GM19463 (cell line): ENCODE measurements at regions not wholly inside any gene's neighbourhood (a gene's known extent, or its start where the extent isn't known, plus 50 kb on each side); places are given as distances from the start of the nearest gene placed in this dataset.
"Not testable (repeated sequence)": the region's sequence is repeated elsewhere in the genome, so short reads cannot be mapped to it uniquely, and the experiment has no call there.

Experiments used
- ATAC-seq: cut with Tn5 transposase; IDR thresholded peaks from one replicate; pipeline ENCODE4 v1.9.1; 2021; ENCODE audit warnings: mild to moderate bottlenecking, moderate library complexity; ENCODE audit not compliant: unreplicated experiment

- no peak for ATAC-seq
Measured at GRCh38 chr3:61442696-61443095, 118.7 kb upstream of the PTPRG start.

- ATAC-seq = no peak
Measured at GRCh38 chr3:61443886-61444285, 117.5 kb upstream of the PTPRG start.

GRCh38 chr3:61444782-61445181 is 116.6 kb upstream of the PTPRG start:
- ATAC-seq = no peak

- no peak for ATAC-seq
Measured at GRCh38 chr3:61445924-61446323, 115.4 kb upstream of the PTPRG start.

GRCh38 chr3:61446341-61446740 is 115.0 kb upstream of the PTPRG start:
- ATAC-seq = no peak

- ATAC-seq = no peak
Measured at GRCh38 chr3:61448378-61448777, 113.0 kb upstream of the PTPRG start.

- ATAC-seq = no peak
Measured at GRCh38 chr3:61449327-61450040, 111.9 kb upstream of the PTPRG start.

- ATAC-seq = no peak
Measured at GRCh38 chr3:61450866-61451265, 110.5 kb upstream of the PTPRG start.

- ATAC-seq = no peak
Measured at GRCh38 chr3:61451841-61452240, 109.5 kb upstream of the PTPRG start.

- ATAC-seq = no peak
Measured at GRCh38 chr3:61452535-61453090, 108.8 kb upstream of the PTPRG start.

- no peak for ATAC-seq
Measured at GRCh38 chr3:61454006-61454585, 107.3 kb upstream of the PTPRG start.

GRCh38 chr3:61454801-61455200 is 106.6 kb upstream of the PTPRG start:
- no peak for ATAC-seq

- ATAC-seq = no peak
Measured at GRCh38 chr3:61460636-61461035, 100.7 kb upstream of the PTPRG start.

- no peak for ATAC-seq
Measured at GRCh38 chr3:61463191-61463590, 98.2 kb upstream of the PTPRG start.

GRCh38 chr3:61464518-61465140 is 96.7 kb upstream of the PTPRG start:
- ATAC-seq = no peak

GRCh38 chr3:61466357-61466756 is 95.0 kb upstream of the PTPRG start:
- ATAC-seq = no peak

GRCh38 chr3:61483997-61484396 is 77.4 kb upstream of the PTPRG start:
- ATAC-seq = no peak

GRCh38 chr3:61493339-61493738 is 68.0 kb upstream of the PTPRG start:
- no peak for ATAC-seq

GRCh38 chr3:61494309-61494708 is 67.1 kb upstream of the PTPRG start:
- not testable (repeated sequence) for ATAC-seq

- no peak for ATAC-seq
Measured at GRCh38 chr3:61497463-61497862, 63.9 kb upstream of the PTPRG start.

GRCh38 chr3:61505197-61505596 is 56.2 kb upstream of the PTPRG start:
- ATAC-seq = no peak

- ATAC-seq = no peak
Measured at GRCh38 chr3:61507946-61508345, 53.4 kb upstream of the PTPRG start.
